GM18870 (cell line): ENCODE measurements at regions not wholly inside any gene's neighbourhood (a gene's known extent, or its start where the extent isn't known, plus 50 kb on each side); places are given as distances from the start of the nearest gene placed in this dataset.
"Not testable (repeated sequence)": the region's sequence is repeated elsewhere in the genome, so short reads cannot be mapped to it uniquely, and the experiment has no call there.

Source experiments
- ATAC-seq: cut with Tn5 transposase; IDR thresholded peaks from one replicate; pipeline ENCODE4 v1.9.1; 2021; ENCODE audit warnings: moderate library complexity; ENCODE audit not compliant: unreplicated experiment

- ATAC-seq = not testable (repeated sequence)
Observed at GRCh38 chr12:9543341-9543740, 64.4 kb downstream of the KLRB1 start.

GRCh38 chr12:9542827-9543226 is 64.9 kb downstream of the KLRB1 start:
- ATAC-seq = not testable (repeated sequence)

- ATAC-seq = not testable (repeated sequence)
Observed at GRCh38 chr12:9515925-9516324, 91.8 kb downstream of the KLRB1 start.

GRCh38 chr12:9512695-9513094 is 95.0 kb downstream of the KLRB1 start:
- ATAC-seq = not testable (repeated sequence)

GRCh38 chr12:9510392-9511011 is 97.2 kb downstream of the KLRB1 start:
- ATAC-seq = not testable (repeated sequence)

GRCh38 chr12:9509464-9510161 is 98.1 kb downstream of the KLRB1 start:
- ATAC-seq = no peak

- ATAC-seq = no peak
Observed at GRCh38 chr12:9506746-9507145, 101.0 kb downstream of the KLRB1 start.

- not testable (repeated sequence) for ATAC-seq
Observed at GRCh38 chr12:9503384-9503783, 104.3 kb downstream of the KLRB1 start.

GRCh38 chr12:9502845-9503244 is 104.9 kb downstream of the KLRB1 start:
- not testable (repeated sequence) for ATAC-seq

GRCh38 chr12:9493325-9493724 is 114.4 kb downstream of the KLRB1 start:
- ATAC-seq = not testable (repeated sequence)

- not testable (repeated sequence) for ATAC-seq
Observed at GRCh38 chr12:9481289-9481688, 126.4 kb downstream of the KLRB1 start.

- not testable (repeated sequence) for ATAC-seq
Observed at GRCh38 chr12:9474197-9474596, 133.5 kb downstream of the KLRB1 start.

- ATAC-seq = not testable (repeated sequence)
Observed at GRCh38 chr12:9473638-9474037, 134.1 kb downstream of the KLRB1 start.

- ATAC-seq = not testable (repeated sequence)
Observed at GRCh38 chr12:9471501-9471900, 136.2 kb downstream of the KLRB1 start.

GRCh38 chr12:9470367-9470766 is 137.3 kb downstream of the KLRB1 start:
- not testable (repeated sequence) for ATAC-seq

GRCh38 chr12:9469956-9470355 is 137.8 kb downstream of the KLRB1 start:
- ATAC-seq = not testable (repeated sequence)

- ATAC-seq = not testable (repeated sequence)
Observed at GRCh38 chr12:9469463-9469862, 138.3 kb downstream of the KLRB1 start.

- not testable (repeated sequence) for ATAC-seq
Observed at GRCh38 chr12:9468998-9469397, 138.7 kb downstream of the KLRB1 start.

- not testable (repeated sequence) for ATAC-seq
Observed at GRCh38 chr12:9468144-9468543, 139.6 kb downstream of the KLRB1 start.

- no peak for ATAC-seq
Observed at GRCh38 chr12:9464408-9464807, 143.3 kb downstream of the KLRB1 start.

- ATAC-seq = not testable (repeated sequence)
Observed at GRCh38 chr12:9455516-9455915, 152.2 kb downstream of the KLRB1 start.

GRCh38 chr12:9454021-9454420 is 153.7 kb downstream of the KLRB1 start:
- not testable (repeated sequence) for ATAC-seq
